NCI-H1436 treated with DMSO at 0.1 percent for 48 hours (cell line): ENCODE measurements at regions not wholly inside any gene's neighbourhood (a gene's known extent, or its start where the extent isn't known, plus 50 kb on each side); places are given as distances from the start of the nearest gene placed in this dataset.

Experiments
- DNase-seq: peaks from one replicate; lab custom pipeline; 2025; lab: John Stamatoyannopoulos, UW

DNA sequence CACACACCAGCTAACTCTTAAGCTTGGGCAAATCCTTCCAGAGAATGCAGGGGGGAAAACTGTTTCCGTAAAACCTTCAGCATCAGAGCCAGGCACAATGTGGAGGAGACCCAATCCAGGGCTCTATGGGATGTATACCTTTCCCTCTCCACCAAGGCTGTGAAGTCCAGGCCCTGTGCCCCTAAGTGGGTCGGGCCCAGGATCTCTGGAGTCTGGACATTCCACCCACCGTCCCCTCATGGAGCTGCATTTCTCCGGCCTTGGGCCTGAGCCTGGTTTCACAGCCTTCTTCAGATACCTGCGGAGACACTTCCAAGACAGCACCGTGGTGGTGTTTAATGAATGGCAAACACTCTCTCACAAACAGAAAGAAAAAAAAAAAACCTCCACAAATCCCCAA lies 186.2 kb downstream of the URI1 start:
- no peak for DNase-seq

DNA sequence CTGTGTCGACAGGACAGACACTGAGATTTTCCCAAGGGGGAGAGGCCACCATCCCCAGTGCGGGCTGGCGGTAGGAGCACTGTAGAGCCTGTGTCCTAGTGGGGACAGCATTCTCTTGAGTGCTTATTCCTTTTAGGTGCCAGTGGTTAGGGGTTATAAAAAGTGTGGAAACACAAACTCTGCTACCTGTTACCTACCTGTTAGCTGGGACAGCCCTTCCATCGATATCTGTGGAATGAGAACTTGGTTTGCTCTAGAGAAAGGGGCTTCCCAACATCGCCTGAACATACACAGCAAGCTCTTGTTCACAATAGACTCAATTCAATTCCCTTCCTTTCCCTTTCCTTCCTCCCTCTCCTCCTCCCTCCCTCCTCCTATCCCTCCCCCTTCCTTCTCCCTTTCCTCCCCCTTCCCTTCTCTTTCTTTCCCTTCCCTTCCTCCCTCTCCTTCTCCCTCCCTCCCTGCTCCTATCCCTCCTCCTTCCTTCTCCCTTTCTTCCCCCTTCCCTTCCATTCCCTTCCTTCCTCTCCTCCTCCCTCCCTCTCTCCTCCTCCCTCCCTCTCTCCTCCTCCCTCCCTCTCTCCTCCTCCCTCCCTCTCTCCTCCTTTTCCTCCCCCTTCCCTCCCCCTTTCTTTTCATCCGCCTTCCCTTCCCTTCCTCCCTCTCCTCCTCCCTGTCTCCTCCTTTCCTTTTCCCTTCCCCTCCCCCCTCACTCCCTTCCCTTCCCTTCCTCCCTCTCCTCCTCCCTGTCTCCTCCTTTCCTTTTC lies 188.5 kb downstream of the URI1 start:
- DNase-seq = no peak

DNA sequence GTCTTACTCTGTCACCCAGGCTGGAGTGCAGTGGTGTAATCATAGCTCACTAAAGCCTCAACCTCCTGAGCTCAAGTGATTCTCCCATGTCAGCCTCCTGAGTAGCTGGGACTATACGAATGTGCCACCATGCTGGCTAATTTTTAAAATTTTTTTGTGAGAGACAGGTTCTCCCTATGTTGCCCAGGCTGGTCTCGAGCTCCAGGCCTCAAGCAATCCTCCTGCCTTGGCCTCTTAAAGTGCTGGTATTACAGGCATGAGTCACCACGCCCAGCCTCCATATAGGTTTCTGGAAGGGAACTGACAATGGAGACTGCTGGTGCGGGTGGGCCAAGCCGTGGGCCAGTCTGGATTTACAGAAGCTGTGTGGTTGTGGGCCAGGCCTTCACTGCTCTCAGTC lies 189.2 kb downstream of the URI1 start:
- DNase-seq = no peak

DNA sequence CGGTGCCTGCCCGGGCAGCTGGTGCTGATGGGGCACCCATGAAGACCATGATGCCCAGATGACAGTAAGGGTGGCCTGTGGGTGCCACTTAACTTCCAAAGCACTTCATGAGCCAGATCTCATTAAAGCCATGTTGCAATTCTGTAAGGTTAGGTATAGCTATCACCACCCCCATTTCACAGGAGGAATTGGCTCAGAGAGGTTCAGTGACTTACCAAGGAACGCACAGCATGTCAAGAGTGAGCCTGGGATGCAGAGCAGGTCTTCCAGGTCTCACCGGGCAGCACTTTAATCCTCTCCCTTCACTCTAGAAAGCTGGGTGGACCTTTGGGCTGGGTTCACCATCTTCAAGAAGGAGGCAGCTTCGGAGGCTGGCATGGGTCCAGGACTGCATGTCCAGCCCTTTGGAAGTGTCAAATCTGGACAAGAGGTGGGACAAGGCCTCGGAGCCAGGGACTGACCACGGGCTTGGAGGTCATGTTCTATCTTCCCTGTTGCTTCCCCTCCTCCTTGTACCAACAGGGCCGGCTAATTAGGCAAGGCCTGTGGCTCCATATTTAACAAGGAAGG lies 189.8 kb downstream of the URI1 start:
- no peak for DNase-seq

DNA sequence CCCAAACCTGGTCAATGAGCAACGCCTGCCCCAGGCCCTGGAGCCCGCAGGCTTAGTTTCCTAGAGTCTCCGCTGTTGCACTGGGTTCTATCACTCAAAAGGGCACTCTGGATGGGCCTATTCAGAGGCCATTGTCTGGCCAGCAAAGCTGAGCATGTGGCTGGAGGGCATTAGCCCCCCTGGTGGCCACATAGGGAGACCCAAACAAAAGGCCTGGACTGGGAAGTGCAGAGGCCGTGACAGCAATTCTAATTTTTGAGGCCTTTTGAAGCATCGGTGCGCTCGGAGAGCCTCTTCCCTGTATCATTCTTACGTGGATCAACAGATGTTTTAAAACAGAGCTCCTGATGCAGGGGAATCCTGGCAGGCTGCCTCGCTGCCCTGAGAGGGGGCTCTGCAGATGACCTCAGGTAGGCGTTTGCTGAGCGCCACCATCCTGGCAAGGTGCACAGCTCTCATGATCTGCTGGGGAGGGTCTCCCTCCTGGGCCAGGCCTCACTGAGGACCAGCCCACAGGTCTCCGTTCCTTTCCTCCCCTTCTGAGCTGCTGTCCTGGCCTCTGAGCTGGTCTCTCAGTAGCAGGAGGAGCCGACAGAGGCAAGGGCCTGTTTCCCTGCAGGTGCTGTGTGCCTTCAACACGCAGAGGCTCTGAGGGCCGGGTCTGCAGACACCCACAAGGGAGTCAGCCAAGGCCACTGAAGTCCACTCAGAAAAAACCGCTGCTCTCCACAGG lies 190.5 kb downstream of the URI1 start:
- DNase-seq = no peak

DNA sequence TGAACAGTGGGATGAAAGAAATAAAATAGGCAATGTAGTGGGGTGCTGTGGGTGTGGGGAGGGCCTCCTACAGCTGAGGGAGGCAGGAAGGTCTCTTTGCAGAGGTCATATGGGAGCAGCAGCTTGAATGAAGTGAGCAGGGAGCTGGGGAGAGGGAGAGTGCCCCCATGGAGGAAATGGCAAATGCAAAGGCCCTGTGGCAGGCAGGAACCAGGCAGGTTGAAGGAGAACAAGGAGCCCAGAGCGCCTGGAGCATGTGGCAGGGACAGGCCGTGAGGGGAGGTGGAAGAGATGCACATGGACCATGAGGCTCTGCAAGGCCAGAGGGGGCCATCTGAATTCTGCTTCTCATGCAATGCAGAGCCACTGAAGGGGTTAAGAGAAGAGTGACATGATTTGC lies 191.8 kb downstream of the URI1 start:
- no peak for DNase-seq

DNA sequence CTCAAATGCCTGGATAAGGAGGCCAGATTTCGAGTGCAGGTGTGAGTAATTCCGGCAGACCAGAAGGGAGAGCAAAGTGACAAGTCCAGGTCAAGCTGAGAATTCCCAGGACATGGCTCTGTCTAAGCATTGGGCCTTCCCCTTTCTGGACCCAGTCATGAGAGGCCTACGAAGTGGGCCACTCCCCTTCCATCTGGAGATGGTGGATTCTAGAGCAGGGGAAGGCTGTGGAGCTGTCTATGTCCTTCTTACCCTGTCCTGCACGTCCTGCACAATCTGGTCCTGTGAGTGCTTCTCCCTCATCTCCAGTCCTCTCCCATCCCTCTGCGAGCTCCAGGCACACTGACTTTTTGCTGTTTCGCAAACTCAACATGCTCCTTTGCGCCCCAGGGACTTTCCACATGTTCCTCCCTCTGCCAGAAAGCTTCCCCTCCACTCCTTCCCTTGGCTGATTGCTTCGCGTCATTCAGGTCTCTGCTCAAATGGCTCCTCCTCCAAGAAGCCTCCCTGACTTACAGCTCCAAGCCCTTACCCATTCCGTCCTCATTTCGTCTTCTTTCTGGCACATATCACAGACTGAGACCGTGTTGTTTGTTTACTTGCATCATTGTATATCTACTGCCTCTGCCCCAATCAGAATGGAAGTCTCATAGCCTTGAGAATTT lies 193.2 kb downstream of the URI1 start:
- DNase-seq = no peak

DNA sequence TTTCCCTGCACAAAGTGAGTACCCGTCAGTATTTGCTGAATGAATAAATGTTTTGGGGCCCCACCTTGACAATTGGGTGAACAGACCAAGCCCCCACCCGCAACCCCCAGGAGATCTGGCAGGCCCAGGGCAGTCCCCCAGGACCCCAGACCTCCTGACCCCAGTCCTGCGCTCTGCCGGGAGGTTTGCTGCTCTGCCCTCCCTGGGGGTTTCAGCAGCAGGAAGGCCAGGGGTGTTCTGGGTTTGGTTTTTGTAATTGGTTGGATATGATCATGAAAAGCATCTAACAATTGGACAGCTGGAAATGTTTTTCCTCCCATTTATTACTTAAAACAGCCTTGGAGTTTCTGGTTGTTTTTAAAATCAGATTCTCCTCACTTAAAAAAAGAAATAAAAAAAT lies 193.8 kb downstream of the URI1 start:
- no peak for DNase-seq

DNA sequence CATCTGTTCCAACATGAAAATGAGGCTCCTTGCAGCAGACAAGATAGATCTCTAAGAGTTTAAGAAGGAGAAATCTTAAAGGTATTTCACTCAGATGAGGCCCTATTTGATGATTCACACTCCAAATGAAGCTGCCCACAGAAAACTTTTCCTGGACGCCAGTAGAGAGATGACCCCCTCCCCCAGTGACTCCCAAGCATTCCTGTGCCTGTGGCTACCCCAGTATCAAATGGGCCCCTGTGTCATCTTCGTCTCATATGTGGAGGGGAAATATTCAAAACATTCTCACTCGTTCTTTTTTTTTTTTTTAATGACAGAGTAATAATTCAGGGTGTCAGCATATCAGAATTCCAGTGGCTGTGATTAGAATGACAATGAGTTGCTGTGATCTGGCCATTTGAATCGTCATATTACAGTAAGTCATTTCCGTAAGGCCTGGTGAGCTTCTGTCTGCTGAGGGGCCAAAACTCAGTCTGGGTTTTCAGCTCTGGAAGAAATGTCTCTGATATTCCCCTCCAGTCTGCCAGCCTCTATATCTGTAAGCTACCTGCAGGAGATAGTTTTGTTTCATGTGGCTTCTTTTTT lies 194.7 kb downstream of the URI1 start:
- no peak for DNase-seq

DNA sequence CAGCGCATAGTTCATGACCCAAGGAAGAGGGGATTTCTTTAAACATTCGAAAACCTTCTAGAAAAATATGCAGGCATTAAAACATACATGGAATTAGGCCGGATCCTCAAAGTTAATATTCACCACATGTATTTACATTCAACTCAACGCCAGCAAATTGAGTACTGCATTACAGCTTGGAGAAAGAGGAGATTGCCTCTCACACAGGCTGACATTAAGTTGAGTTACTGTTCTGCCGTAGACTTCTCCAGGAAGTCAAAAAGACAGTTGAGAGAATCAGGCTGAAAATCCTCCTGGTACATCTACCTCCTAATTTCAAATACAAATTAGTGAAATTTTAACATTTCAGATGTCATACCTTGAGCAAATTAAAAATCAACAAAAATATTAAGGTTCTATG lies 195.7 kb downstream of the URI1 start:
- DNase-seq = no peak

DNA sequence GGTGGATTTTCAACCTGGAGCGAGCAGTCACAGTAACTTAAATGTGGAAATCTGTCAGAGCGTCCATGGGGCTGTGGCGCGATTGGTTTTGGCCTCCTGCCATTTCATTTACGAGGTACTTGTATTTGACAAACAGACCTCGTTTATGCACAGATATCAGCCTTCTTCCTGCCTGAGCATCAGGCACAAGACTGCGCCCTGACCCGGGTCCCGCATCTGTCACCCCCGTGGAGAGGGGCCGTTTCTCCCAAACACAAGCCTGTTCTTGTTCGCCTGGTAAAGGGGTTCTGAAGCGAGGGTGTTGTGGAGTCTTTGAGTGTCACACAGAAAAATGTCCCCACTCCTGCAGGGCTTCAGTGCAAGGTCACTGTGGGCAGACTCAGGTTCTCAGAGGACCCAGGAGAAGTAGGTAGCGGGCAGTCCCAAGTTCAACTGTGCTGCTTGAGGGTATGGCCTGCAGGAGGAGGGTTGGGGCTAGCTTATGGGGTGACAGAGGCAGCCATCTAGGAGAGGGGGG lies 202.3 kb downstream of the URI1 start:
- DNase-seq = no peak

DNA sequence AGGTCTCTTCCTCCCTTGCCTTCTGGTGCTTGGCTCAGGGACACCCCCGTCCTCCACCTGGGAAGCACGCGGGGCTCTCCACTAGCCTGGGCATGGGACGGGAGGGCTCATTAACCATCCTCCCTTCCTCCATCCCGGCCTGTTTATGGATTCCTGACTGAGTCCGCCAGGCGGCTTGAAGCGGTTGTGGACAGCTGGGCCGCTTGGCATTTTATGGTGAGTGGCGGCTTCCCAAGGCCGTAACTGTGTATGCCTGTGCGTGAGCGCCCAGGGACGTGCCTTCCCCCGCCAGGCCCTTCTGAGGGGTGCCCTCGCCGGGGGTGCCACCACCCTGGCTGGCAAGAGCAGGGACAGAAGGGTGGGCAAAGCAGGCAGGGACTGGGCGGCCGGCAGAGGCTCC lies 202.8 kb downstream of the URI1 start:
- no peak for DNase-seq

DNA sequence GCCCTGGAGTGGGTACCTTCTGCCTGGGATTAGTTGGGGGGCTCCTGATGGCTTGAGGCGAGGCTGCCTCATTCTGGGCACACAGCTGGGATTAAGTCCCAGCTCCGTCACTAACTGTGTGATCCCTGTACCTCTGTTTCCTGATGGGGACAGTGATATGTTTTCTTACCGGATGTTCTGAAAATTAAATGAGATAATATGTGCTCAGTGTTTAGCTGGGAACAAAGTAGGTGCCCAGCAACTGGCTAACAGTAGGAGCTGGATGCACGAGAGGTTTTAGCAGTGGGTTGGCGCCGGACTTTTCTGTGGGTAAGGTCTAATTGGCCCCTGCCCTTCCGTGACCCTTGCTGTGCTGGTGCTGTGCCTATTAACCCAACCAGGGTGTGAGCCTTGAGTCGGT lies 203.4 kb downstream of the URI1 start:
- no peak for DNase-seq

DNA sequence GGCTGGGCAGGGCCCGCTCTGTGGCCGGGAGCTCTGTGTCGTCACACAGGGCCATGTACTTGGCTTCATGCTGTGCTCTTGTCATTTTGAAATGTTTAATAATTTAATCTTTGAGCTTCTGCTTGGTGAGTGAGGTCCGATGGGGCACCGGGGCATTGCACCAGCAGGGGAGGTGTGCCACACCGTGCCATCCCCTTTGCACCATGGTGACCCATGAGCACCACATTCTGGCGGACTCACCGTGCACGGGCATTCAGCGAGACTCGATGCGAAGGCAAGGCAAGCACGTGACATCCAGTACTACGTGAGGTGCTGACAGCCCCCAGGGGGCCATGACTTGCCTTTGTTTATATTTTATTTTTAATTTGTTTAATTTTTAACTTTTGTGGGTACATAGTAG lies 204.3 kb downstream of the URI1 start:
- DNase-seq = no peak

DNA sequence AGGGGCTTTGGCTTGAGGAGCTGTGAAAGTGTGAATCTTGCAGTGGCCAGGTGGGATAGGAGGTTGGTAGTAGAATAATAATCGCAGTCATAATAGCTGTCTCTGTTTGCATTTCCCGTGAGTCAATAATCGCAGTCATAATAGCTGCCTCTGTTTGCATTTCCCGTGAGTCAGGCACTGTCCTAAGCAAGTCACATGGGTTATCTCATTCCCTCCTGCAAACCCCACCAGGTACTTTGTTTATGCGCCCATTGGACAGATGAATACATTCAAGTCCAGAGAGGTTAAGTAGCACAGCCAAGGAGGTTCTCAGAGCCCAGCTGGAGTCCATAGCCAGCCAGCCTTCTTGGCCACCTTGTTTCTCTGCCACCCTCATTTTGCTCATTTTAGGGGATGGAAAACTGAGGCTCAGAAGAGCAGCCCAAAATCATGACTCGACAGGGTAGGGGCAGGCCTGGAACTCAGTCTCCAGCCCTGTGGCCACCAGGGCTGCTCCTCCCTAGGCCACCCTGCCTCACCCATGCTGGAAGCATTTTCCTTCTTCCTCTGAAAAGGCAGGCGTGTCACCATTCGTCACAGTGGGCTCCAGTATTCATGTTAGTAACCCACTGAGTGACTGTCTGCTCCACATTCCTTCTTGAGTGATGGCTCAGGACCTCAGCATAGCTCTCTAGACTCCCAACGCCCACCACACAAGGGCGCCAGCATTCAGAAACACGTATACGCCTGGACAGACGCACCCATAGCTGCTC lies 206.2 kb downstream of the URI1 start:
- peak; percentile 63 for DNase-seq

DNA sequence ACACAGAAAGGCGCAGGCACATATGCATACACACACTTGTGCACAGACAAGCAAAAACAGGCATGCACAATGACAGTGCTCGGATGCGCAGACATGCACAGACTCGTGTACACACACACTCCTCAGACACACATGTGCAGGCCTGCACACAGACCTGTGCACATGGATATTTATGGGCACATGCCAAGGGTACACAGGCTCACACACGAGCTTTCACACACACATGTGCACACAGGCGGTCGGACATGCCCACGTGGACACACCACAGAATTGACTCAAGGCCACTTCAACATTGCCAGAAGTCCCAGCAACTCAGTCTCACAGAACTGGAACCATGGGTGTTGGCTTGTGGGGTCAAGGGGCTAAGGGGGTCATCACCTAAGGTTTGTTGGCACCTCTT lies 206.8 kb downstream of the URI1 start:
- no peak for DNase-seq

DNA sequence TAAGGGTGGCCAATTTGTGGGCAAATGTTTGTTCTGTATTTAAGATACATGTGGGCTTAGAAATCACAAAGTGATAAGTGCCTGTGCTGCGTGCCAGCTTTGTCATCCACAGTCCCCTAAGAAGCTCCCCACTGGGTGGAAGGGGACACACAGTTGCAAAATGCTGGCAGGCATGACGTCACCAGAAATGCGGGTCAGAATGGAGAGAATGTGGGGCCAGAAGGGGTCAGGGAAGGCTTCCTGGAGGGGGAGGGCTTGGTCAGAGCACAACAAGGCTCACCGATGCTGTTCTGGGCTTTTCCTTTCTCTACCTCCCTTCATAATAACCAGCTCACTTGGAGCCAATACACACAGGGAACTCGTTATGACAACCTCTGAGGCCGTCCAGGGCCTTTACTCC lies 207.3 kb downstream of the URI1 start:
- DNase-seq = no peak

DNA sequence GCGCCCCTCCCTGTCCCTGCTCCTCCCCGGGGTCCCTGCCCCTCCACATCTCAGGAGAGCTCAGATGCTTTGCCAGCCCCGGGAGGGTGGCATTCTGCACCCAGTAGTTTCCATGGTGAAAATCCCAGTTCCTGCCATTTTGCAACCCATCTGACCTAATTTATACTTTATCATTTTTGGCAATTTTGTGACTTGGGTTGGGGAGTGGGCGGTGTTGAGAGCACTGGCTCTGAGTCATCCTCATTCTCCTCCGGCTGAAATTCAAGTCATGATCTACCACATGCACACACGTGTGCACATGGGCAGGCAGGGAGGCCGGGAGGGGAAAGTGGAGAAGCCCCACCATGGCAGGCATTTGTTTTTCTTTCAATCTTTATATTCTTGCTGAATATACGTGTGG lies 208.6 kb downstream of the URI1 start:
- DNase-seq = no peak

DNA sequence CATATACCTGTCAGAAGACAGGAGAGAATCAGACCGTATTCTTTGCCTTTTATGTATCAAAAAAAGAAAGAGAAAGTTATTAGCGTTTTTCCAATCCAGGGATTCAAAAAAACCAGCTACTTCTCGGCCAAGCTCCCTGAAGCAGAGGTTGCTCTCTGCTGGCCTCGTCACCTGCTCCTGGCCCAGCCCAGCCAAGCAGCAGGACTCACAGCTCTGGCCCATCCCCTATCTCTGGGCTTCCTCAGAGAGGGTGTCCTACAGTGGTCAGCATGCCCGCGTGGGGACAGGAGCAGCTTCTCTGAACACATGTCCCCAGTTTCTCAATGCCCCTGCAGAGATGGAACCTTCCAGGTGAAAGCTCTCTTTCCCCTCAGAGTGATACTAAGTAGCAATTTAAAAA lies 209.0 kb downstream of the URI1 start:
- no peak for DNase-seq

DNA sequence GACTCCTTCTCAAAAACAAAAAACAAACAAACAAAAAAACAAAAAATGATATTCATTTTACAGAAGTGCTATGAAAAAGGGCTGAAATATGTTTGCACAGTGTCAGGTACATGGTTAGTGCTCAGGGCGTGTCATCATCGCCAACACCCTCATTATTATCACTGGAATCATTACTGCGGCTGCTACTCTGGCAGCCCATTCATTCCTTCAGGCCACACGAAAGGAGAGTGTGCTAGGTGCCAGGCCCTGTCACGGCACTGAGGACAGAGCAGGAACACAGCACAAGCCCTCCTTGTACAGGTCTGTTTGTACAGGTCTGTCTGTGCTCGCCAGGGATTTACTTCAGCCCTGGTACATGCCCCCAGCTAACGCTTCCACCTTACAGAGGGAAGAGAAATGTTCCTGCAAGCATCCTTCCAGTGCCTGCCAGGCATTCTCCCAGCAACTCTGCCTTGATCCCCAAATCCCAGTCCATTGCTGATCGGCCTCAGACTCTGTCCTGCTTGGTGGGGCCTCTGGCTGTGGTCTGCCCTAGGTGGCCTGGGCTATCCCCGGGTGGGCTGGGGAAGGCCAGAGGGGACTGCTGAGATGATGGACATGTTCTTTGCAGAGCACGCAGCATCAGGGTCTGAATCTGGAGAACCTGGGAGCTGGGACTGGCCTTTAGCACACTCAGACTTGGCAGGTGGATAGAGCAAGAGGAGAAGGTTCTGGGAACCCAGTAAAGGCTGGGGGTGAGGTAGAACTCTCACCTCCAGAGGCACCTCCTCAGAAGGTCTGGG lies 210.7 kb downstream of the URI1 start:
- DNase-seq = no peak
